ENCODE measurements at regions not wholly inside any gene's neighbourhood (a gene's known extent, or its start where the extent isn't known, plus 50 kb on each side); places are given as distances from the start of the nearest gene placed in this dataset.

DNA sequence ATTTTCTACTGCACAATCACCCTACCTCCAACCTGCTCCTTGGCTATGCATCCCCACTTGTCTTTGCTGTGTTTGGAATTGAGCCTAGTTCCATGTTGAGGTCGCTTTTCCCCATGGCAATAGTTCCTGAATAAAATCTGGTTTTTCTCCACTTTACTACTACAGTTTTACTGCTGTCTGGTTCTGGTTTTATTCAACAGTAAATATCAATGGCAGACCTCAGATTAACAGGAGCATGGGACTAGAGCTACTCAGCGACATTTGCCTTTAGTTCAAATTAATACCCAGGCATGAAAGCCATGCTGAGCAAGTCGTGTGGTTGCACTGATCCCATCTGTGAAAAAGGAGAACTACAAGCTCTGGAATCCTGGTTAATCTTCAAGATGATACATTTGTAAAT lies 460.3 kb downstream of the GRXCR1 start:
- no peaks in the 10 kb centered on the region for H3K36me3 ChIP-seq
- intact Hi-C loops (cut with DNase I), result no loop called here
- no peaks in the 10 kb centered on the region for H3K4me1 ChIP-seq

GRCh38 chr4:43353552-43353951 lies 461.0 kb downstream of the GRXCR1 start:
- no peaks in the 10 kb centered on the region for H3K4me1 ChIP-seq
- DNase-seq (ENCODE audit: low spot score in 2 of 2), result no peak
- H3K27ac ChIP-seq, result no peak overlapping the region
- H3K4me3 ChIP-seq, result no peak overlapping the region
- H3K9me3 ChIP-seq, result no peaks in the 10 kb centered on the region
- no peak for TF ChIP-seq CTCF (IDR thresholded peaks at IDR 0.05)
- no peaks in the 10 kb centered on the region for H3K27me3 ChIP-seq
- no peaks in the 10 kb centered on the region for H3K36me3 ChIP-seq
- intact Hi-C loops (cut with DNase I), result no loop called here

More for the DNA sequence above, 460.3 kb downstream of the GRXCR1 start:
- H3K4me3 ChIP-seq, result no peak overlapping the region
- no peaks in the 10 kb centered on the region for H3K27me3 ChIP-seq
- no peaks in the 10 kb centered on the region for H3K9me3 ChIP-seq
- TF ChIP-seq CTCF (IDR thresholded peaks at IDR 0.05), result no peak
- DNase-seq (ENCODE audit: low spot score in 2 of 2), result no peak
- no peak overlapping the region for H3K27ac ChIP-seq

DNA sequence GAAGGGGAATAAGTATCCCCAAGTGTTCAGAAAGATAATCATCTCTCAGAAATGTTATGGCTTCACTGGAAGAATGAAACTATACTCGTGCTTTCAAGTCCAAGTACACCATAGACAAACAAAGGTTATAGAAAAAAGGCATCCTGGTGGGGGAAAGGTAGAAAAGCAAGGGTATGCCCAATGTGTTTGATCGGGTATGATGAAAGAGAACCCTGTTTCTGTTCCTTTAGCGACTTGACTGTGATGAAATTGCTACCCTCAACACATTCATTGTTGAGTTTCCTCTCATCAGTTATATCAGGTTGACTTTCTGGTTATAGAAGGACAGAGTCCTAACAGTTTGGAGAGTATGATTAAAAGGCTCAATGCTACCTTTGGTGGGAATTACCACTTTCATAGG lies 464.3 kb downstream of the GRXCR1 start:
- H3K36me3 ChIP-seq, result no peaks in the 10 kb centered on the region
- H3K4me3 ChIP-seq, result no peak overlapping the region
- intact Hi-C loops (cut with DNase I), result no loop called here
- H3K4me1 ChIP-seq, result no peaks in the 10 kb centered on the region
- no peak for TF ChIP-seq CTCF (IDR thresholded peaks at IDR 0.05)
- no peaks in the 10 kb centered on the region for H3K9me3 ChIP-seq
- no peak for DNase-seq (ENCODE audit: low spot score in 2 of 2)
- no peaks in the 10 kb centered on the region for H3K27me3 ChIP-seq
- H3K27ac ChIP-seq, result no peak overlapping the region

DNA sequence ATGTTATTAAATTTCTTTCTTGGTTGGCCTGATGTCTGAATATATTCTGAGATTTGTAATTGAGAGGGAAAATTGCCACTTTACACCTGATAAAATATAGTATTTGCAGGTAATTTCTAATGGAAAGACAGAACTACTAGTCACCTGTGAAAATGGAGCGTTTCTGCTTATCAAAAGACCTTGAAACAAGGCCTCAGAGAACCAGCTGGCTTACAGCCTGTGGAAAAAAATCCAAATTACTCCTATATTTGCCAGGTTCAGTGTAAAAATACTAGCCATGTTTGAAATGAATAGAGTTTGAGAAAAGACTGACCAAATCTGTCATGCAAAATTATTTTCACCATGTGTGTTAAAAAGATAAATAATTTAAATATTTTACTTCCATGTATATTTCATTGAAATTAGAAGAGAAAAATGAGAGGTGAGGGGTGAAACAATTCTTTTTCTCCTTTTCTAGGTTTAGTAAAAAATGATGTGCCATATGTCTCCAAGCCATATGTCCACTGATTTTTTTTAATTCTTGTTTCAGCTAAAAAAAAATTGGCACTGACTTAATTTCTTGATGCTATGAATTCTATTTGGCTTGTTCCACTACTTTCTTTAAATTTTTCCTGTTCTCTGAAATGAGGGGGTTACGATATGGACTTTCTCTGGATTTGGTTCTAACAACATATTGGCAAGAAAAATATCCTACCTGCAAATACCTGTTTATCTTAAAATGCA lies 464.9 kb downstream of the GRXCR1 start:
- TF ChIP-seq CTCF (IDR thresholded peaks at IDR 0.05), result no peak
- Histone ChIP-seq H3K27ac (no peak overlapping the region), H3K9me3 (no peaks in the 10 kb centered on the region), H3K4me3 (no peak overlapping the region), H3K27me3 (no peaks in the 10 kb centered on the region), H3K4me1 (no peaks in the 10 kb centered on the region), H3K36me3 (no peaks in the 10 kb centered on the region)
- intact Hi-C loops (cut with DNase I), result no loop called here
- DNase-seq (ENCODE audit: low spot score in 2 of 2), result no peak

- Histone ChIP-seq H3K36me3 (no peaks in the 10 kb centered on the region), H3K27ac (no peak overlapping the region), H3K4me3 (no peak overlapping the region), H3K27me3 (no peaks in the 10 kb centered on the region), H3K4me1 (no peaks in the 10 kb centered on the region), H3K9me3 (no peaks in the 10 kb centered on the region)
- intact Hi-C loops (cut with DNase I), result no loop called here
- no peak for TF ChIP-seq CTCF (IDR thresholded peaks at IDR 0.05)
- no peak for DNase-seq (ENCODE audit: low spot score in 2 of 2)
Measured at GRCh38 chr4:43360296-43360695, 467.8 kb downstream of the GRXCR1 start.

Data from ascending aorta (tissue), 2 donors.